Suppressor macrophage (primary cell): ENCODE measurements at regions not wholly inside any gene's neighbourhood (a gene's known extent, or its start where the extent isn't known, plus 50 kb on each side); places are given as distances from the start of the nearest gene placed in this dataset.
"Not testable (repeated sequence)": the region's sequence is repeated elsewhere in the genome, so short reads cannot be mapped to it uniquely, and the experiment has no call there.

Source experiments
- DNase-seq, 4 experiments: peaks; one replicate each; pipeline ENCODE4 v3.0.0-alpha.2; 2020 to 2022

DNA sequence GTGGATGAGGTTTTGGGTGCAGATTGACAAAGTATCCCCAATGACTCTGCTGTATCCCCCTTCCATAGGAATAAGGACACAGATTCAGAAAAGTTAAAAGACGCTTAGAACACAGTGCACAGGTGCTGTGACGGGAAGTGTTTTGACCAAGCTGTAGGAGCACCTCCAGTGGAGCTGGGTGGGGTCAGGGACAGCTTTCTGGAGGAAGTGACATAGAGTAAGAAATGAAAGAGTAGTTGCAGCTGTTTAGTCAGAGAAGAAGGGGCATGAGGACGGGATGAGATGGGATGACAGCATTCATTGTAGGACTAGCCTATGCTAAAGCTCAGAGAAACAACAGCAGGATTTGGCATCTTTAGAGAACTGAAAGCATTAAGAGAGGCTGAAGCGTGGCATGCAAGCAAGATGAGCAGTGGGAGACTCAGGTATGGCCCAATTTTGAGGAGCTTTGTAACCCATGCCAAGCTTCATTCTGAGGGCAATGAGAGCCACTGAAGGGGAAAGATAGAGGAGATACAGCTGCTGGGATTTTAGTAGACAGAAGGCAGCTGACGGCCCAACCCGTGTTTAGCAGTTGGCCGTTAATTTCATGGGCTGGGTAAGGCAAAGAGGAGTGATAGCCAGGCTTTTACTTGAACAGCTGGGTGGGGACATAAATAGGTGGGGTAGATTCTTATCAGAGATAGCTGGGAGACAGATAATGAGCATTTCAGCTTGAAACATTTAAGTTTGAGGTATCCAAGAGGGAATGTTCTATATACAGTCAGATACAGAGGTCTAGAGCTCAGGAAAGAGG, 131.8 kb upstream of the KRAS start:
- DNase-seq, result no peak

DNA sequence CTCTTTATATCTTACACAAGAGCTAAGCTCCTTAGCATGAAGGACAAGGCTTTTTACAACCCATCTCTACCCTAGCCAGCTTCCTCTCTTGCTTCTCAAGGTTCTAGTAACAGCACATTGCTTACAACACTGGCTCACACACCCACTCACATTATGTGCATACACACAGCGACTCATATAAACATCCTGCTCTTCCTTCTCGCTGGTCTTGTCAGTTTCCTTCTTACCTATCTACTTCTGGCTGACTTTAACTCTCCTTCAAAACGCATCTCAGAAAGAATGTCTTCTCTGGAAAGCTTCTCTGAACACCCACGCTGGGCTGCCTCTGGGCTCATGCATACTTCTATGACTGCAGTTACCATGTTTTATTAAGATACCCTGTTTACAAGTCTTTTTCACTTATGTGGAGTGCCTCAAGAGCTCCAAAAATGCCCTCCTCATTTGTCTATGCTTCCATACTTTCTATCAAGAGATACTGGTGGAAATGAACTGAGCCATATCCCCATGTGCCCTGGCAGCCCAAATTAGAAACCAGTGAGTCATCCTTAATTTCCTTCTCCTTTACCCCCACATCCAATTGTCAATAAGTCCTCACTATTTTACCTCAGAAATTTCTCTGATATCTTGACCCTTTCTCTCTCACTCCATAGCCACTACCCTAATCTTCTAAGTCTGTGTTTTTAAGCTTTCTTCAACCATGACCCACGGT, 126.9 kb upstream of the KRAS start:
- DNase-seq, result peak; percentile 74 to 89 (median 81)

DNA sequence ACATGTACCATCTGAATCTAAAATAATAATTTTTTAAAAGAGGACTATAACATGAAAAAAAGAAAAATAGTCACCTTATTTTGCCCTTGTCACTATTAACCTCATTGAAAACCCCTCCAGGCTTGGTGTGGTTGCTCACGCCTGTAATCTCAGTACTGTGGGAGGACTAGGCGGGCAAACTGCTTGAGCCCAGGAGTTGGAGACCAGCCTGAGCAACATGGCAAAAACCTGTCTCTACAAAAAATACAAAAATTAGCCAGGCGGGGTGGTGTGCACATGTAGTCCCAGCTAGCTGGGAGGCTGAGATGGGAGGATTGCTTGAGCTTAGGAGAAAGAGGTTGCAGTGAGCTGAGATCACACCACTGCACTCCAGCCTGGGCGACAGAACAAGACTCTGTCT, 126.3 kb upstream of the KRAS start:
- DNase-seq, result no peak

DNA sequence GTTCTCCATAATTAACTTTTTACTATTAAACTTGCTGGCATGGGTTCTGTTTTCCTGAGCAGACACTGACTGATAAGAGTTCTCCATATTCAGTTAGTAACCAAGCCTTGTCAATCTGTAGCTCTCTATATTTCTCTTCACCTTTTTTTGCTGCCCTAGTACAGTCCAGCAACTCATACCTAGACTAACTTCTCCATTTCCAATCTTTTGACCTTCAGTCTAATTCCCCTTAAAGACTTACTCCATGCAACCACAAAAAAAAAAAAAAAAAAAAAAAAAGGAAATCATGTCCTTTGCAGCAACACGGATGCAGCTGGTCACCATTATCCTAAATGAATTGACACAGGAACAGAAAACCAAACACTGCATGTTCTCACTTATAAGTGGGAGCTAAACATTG, 125.7 kb upstream of the KRAS start:
- DNase-seq, result peak in 3 of 4 experiments; percentile 29 to 69 (median 60)

DNA sequence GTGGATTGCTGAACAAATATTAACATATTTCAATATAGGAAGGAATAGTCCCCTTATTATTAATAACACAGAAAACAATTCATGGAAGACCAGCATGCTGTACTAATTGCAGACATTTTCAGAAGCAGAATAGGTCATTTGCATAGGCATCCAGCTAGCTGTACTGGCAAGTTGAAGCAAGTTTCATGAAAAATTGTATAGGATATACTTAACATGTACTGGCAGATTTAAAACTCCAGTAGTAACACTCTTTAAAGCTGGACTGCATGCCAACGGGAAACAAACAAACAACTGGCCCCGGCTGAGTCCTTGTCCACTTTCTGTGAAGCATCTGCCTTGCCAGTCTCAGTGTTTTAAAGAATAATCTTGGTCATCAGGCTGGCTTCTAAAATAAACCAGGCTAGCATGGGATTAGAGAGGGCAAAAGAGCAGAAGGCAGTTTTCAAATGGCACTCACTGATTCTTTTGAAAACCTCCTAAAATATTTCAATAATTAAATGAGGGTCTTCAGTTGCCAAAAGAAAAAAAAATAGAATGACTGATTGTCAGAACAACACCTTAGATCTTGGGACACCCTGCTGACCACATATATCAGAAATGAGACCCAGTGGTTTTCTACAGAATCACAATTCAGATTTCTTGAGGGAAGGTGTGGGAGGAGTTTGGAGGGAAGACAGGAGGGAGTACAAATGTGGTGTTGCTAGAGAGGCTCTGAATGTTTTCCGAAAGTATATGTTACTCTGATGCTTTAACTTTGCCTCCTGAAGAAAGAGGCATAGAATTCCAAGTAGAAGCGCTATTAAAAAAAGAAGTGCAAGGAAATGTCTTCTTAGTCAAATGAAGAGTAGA, 122.5 kb upstream of the KRAS start:
- DNase-seq, result no peak

DNA sequence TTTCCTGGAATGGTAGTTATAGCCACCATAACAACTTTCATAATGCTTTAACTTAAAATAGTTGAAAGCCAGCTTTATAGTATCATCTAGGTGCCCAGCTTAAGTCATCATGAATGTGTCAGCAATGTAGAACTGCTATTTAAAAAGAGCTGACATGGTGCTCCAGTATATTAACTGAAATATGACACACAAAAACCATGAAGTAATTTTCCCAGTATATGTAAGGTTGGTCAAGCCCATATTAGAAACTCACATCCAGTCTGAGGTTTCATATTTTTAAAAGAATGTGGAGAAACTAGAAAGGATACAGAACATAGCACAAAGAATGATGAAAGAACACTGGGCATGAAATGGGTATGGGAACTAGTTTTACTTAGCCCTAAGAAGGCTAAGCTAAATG, 121.3 kb upstream of the KRAS start:
- no peak for DNase-seq

DNA sequence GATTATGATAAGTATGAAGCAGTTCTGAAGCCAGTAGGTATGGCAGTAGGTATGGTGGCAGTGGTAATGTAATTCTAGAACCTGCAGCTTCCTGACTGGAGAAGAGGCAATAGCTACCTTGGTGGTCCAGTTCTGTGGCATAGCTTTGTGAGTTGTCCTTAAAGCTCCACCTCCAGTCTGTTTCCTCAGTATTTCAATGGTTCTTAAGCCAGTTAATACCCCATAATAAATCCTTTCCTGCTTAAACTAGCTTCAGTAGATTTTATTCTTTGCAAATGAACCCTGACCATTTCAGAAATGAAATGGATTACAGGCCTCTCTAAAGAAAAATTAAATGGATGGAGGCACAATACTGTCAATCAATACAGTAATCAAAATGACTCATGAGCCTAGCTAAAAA, 117.8 kb upstream of the KRAS start:
- DNase-seq, result no peak

DNA sequence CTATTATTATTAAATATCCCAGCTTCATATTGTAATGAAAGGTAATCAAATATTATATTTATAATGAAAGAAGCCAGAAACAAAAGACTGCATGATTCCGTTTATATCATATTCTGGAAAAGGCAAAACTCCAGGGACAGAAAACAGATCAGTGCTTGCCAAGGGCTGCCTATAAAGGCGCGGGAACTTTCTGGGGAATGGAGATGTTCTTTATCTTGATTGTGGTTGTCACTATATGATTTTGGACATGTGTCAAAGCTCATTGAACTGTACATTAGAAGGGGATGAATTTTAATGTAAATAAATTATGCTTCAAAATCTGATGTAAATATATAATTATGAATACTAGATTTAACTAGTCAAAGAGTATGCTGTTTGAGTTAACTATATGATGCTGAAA, 115.4 kb upstream of the KRAS start:
- no peak for DNase-seq

DNA sequence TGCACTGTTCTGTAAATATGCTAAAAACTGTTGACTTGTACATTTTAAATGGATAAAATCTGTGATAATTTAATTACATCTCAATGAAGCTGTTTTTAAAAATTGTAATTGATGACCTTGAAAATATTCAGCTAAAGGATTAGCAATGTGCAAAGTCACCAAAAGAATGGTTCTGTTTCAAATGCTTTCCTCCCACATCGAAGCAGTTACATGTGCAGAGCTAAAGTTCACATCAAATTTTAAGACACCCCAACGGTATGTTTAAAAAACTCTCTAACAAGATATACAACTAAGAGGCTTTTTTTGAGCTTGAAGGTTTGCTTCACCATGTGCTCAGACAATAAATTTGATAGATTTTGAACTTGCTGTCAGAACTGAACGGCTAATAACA, 114.6 kb upstream of the KRAS start:
- no peak for DNase-seq

DNA sequence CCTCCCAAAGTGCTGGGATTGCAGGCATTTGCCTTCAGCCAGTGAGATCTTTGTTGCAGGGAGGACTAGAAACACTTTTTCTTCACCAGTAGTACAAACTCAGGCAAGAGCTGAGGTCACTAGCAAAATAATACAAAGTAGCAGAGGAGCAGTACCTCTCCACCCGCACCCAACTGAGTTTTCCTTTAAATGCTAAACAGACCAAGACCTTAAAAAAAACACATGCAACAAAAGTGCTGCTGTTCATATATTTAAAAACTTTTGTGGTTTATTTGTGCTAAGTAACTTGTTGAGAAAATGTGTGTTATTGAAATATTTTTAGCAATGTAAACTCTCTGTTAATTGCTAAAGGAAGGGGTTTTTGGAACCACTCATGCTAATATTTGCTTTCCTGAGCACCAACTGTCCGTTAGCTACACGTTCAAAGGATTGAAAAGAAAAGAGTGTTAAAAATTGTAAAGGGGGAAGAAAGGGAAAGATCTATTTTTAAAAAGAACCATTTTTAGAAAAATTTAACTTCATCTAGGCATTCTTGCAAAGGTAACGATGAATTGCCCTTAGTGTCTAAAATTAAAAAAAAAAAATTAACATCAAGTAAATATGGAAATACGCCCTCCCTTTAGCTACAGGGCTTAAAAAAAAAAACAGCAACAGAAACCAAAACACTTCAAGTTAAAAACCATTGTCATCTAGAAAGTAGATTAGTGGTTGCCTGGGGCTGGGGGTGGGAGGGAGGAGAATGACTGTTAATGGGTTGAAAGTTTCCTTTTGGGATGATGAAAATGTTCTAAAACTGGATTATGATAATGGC, 114.0 kb upstream of the KRAS start:
- no peak for DNase-seq

DNA sequence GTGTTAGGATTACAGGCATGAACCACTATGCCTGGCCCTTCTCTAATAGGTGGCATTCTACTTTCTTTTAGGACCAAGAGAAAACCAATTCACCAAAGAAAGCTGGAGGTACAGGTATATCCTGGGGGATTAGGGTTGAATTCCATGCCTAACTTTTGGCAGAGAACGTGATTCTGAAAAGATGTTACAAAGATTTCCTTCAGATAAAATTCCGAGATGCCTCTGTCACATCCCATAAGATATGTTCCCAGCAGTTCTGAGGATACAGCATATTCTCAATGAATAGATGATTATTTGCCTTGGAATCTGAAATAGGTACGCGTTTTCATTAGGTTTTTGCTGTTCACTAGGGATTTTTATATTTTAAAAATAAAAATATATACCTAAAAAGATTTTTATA, 111.9 kb upstream of the KRAS start:
- no peak for DNase-seq

DNA sequence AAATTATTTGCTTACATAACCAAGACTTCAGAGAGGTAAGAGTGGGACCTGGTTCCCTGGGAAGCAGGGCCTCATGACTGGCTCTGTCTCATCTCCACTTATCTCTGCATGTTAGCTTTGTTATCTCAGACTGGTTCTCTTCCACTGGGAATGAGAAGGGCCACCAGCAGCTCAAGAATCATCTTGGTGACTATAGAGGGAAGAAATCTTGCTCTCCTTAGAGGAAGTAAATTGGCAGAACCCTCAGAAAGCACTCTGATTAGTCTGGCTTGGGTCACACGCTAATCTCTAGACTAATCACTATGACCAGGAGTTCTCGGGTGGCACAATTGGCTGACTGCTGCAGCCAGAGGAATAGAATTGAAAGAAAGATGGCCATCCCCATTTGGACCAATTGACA, 110.8 kb upstream of the KRAS start:
- no peak for DNase-seq

DNA sequence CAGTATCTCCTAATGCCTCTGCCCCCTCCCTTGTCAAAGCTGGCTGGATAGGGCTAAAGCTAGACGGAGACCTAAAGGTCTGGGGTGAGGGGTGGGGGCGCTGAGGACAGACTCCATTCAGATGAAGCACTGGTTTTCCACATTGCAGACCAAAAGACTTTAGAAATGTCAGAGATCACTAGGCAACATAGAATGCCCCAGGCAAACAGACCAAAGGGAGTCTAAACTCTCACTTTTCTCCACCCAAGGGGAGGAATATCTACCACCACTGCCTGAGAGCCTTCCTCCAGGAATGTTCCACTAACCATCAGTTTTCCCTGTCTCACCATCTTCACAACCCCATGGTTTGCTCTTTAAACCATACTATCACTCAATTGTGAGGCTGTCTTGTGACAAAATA, 106.9 kb upstream of the KRAS start:
- no peak for DNase-seq

DNA sequence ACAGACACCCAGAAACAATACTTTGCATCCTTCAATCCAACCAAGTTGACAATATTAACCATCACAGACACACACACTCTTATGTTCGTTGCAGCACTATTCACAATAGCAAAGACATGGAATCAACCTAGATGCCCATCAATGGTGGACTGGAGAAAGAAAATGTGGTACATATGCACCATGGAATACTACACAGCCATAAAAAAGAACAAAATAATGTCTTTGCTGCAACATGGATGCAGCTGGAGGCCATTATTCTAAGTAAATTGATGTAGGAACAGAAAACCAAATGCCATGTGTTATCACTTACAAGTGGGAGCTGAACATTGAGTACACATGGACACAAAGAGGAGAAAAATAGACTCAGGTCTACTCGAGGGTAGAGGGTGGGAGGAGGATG, 102.2 kb upstream of the KRAS start:
- not testable (repeated sequence) for DNase-seq

DNA sequence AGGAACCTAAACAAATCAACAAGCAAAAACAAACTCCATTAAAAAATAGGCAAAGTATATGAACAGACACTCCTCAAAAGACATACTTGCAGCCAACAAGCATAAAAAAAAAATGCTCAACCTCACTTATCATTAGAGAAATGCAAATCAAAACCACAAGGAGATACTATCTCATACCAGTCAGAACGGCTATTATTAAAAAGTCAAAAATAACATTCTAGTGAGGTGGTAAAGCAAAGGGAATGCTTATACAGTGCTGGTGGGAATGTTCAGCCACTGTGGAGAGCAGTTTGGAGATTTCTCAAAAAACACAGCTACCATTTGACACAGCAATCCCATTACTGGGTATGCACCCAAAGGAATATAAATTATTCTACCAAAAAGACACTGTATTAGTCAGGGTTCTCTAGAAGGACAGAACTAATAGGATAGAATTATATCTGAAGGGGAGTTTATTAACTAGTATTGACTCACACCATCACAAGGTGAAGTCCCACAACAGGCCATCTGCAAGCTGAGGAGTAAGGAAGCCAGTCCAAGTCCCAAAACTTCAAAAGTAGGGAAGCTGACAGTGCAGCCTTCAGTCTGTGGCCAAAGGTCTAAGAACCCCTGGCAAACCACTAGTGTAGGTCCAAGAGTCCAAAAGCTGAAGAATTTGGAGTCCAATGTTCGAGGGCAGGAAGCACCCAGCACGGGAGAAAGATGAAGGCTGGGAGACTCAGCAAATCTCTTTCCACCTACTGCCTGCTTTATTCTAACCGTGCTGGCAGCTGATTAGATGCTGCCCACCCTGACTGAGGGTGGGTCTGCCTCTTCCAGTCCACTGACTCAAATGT, 101.6 kb upstream of the KRAS start:
- no peak for DNase-seq

DNA sequence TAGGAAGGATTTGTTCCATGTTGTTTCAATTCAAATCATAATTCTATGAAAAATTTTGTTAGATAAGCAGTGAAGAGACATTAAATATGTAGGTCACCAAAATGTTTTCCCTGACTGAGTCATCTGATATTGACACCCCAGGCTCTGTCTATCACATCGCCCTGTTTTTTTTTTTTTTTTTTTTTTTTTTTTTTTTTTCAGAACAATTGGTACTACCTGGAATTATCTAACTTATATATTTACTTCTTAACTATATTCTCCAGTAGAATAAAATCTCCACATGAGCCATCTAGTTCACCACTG, 97.8 kb upstream of the KRAS start:
- DNase-seq, result no peak

DNA sequence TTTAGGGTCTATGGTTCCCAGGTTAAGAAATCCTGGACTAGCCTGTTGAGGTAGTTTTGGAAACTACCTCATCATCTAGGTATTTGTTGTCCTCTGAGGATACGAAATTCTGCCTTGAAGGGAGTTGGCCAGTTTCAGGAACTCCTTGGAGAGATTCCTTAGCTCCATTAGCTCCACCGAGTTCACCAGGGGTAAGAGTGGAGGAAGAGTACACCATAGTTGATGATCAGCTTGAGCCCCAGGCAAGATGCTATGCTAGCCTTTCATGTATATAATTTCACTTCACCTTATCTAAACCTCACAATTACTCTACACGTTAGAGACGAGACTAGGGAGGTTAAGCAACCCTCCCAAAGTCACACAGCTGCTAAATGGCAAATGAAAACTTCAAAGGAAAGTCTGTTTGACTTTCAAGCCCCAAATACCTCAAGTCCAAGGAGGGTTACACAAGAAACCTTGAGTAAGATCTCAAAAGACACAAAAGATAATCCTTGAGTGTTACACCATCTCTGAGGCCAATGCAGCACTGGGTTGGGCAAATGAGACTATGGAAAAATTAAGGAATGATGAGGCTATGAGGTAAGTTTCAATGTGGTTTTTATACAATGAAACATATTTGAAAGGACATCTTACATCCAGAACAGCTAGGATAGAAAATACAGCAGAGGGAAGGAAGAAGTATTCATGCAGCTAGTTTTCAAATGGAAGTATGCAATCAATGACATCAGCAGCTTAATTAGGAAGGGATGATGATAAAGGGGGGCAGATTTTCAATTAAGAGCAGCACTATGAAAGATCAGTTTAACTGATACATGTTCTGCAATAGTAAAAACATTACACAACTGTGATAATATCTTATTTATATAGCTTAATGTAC, 97.2 kb upstream of the KRAS start:
- DNase-seq, result no peak

DNA sequence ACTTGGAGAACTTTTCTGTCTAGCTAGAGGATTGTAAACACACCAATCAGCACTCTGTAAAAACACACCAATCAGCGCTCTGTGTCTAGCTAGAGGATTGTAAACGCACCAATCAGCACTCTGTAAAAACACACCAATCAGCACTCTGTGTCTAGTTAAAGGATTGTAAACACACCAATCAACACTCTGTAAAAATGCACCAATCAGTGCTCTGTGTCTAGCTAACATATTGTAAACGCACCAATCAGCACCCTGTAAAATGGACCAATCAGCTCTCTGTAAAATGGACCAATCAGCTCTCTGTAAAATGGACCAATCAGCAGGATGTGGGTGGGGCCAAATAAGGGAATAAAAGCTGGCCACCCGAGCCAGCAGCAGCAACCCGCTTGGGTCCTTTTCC, 91.1 kb upstream of the KRAS start:
- DNase-seq, result not testable (repeated sequence)

DNA sequence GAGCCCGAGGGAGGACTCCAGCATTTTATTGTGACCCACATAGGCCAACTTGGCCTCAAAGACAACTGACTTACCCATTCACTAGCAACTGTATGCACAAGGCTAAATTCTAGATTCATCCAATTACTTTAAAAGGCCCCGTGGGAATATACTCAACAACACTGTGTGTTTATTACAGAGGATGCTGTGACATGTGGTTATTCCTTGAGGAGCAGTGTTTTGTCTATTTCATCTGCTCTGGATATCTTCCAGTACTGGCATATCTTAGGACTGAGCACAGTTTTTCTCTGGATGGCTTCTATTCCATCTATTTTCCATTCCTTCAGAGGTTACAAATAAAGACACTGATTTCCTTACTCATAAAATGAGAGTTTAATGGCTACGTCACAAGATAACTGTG, 87.2 kb upstream of the KRAS start:
- no peak for DNase-seq

DNA sequence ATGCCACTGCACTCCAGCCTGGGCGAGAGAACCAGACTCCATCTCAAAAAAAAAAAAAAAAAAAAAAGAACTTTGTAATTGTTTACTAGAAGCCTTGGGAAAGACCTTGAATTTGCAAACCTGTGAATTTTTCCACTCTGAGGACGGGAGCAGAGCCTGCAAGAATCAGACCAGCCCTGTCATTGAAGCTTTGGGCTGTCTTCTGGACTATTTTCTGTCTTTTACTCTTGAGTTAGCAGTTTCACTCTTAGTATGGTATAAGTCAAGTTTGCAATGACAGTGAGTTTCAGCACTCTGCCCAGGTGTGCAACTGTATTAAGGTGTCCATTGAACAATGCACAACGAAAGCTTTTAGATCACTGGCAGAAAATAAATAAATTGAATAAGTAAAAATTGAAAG, 81.4 kb upstream of the KRAS start:
- no peak for DNase-seq
